NCI-H2171 (cell line): ENCODE measurements at regions not wholly inside any gene's neighbourhood (a gene's known extent, or its start where the extent isn't known, plus 50 kb on each side); places are given as distances from the start of the nearest gene placed in this dataset.

Source experiments
- DNase-seq: peaks from one replicate; lab custom pipeline; 2025; lab: John Stamatoyannopoulos, UW

DNA sequence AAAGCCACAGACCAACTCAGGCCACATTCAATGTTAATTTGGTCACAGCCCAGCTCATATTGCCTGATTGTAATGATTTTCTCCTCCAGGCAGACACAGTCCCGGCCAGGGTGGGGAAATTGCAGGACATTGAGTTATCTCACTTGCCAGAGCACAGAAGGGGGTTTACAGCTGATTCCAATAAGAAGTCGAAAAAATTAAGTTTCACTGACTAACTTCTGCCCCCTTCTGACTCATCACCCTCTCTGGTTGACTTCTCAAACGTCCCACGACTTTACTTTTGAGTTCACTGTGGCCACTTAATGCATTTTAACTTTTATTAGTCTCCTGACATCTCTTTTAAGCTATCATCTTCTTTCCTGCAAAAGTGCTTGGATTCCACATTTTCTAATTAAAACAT lies 321.4 kb upstream of the WWC1 start:
- DNase-seq = no peak

GRCh38 chr5:167971706-167972105 lies 319.7 kb upstream of the WWC1 start:
- no peak for DNase-seq

DNA sequence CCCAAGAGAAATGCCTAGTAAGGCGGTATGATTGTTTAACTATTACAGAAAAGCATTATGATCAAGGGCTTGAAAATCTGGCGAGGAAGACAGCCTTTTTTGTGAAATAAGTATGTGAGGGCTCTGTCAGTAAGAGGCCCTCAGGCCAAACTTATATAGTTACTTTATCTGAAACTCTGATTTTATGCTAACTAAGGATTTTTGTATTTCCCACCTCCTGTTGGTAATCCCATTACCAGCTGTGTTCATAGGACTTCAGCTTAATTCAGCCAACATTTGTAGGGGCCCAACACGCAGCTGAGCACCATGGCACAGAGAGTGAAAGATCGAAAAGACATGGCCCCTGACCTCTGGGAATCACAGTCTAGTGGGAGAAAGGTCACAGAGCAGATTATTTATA lies 318.3 kb upstream of the WWC1 start:
- DNase-seq = no peak

GRCh38 chr5:167984951-167985350 lies 306.5 kb upstream of the WWC1 start:
- no peak for DNase-seq

DNA sequence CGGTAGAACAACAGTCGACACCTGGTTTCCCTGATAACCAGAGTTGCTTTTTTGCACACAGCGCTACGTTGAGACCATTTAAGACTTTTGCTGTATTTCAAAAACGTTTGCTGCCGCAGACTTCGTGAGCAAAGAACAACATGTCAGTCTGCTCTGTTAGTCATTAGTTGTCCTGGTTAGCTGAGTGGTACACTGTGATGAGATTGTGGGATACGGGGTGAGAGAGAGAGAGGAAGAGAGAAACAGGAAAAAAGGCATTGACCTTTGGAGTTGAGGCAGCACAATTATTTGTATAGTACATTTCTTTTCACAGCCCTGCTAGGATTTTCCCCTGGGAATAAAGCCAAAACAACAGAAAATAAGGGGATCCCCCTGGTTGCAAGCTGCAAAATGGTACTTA lies 306.1 kb upstream of the WWC1 start:
- DNase-seq = no peak

GRCh38 chr5:167987490-167988280 lies 303.8 kb upstream of the WWC1 start:
- no peak for DNase-seq

DNA sequence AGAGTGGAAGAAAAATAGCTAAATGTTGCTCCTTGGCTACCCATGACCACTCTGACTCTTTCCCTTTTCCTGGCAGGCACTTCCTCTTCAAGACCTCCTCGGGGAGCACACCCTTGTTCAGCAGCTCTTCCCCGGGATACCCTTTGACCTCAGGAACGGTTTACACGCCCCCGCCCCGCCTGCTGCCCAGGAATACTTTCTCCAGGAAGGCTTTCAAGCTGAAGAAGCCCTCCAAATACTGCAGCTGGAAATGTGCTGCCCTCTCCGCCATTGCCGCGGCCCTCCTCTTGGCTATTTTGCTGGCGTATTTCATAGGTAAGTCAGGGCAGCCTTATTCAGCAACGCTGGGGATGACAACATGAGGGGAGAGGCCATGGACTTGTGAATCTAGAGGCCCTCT lies 298.6 kb upstream of the WWC1 start:
- no peak for DNase-seq

DNA sequence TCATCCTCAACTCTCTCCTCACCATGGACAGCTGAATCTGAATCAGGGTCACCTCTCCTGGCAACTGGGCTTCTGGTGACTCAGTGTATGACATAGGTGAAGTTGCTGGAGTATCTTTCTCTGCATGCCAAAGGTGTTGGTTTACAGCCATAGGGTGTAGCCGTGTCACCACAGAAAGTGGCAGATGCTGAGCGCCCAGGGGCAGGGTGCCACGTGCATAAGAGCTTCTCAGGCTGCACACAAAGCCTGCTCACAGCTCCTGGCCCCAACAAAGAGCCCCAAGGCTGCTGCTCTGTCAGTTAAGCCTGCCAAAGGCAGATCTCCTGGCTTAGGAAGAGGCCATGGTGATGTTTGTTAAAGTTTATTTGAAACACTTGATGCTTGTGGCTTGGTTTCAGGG lies 297.7 kb upstream of the WWC1 start:
- DNase-seq = peak; percentile 15

DNA sequence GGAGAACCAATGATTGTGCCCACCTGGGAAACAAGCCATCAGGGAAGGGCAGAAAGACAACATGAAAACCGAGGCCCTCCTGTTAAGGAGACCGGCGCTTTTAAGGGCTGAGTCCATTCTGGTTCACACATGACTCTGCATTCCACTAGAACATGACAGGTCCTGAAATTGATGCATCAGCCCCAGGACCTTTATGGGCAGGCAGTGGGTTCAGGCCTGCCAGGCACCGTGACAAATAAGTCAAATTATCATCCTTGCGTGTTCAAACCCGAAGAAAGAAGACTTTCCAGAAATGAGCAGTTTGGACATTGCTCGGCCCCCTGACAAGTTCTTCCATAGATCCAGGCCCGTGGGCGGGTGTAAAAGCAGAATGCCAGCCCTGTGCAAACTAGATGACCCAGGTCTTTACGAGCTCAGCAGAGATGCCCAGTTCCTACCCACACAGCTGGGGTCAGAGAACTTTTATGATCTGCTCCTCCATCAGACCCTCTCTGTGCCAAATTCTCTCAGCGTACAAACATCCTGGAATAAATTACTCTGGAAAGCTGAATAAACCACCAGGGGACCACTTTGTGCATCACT lies 295.5 kb upstream of the WWC1 start:
- no peak for DNase-seq

- no peak for DNase-seq
Observed at GRCh38 chr5:167998148-167998767, 293.2 kb upstream of the WWC1 start.

GRCh38 chr5:167999182-167999581 lies 292.3 kb upstream of the WWC1 start:
- no peak for DNase-seq

DNA sequence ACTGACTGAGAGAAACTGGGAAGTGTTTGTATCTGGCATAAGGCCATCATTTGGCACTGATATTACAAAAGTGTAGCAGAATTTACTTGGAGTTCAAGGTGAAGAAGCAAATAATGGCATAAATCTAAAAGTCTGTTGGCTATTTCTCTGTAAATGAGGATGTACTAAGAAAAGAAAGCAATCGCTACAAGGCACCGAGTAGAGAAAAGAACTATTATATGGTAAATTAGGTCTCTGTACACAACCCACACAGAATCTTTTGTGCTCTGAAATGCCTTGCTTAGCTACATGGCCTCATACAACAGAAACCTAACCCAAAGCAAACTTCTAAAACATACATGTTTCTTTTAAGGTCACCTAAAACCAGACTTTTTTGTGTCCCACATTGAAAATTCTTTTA lies 290.1 kb upstream of the WWC1 start:
- DNase-seq = no peak

- DNase-seq = no peak
Observed at GRCh38 chr5:168002116-168002515, 289.3 kb upstream of the WWC1 start.

GRCh38 chr5:168005093-168005492 lies 286.4 kb upstream of the WWC1 start:
- DNase-seq = no peak

- DNase-seq = no peak
Observed at GRCh38 chr5:168005936-168006335, 285.5 kb upstream of the WWC1 start.

- DNase-seq = no peak
Observed at GRCh38 chr5:168006456-168007130, 284.9 kb upstream of the WWC1 start.

GRCh38 chr5:168007286-168007685 lies 284.2 kb upstream of the WWC1 start:
- no peak for DNase-seq

- no peak for DNase-seq
Observed at GRCh38 chr5:168008555-168008954, 282.9 kb upstream of the WWC1 start.

GRCh38 chr5:168011096-168011495 lies 280.3 kb upstream of the WWC1 start:
- DNase-seq = no peak

- no peak for DNase-seq
Observed at GRCh38 chr5:168012006-168012405, 279.4 kb upstream of the WWC1 start.

DNA sequence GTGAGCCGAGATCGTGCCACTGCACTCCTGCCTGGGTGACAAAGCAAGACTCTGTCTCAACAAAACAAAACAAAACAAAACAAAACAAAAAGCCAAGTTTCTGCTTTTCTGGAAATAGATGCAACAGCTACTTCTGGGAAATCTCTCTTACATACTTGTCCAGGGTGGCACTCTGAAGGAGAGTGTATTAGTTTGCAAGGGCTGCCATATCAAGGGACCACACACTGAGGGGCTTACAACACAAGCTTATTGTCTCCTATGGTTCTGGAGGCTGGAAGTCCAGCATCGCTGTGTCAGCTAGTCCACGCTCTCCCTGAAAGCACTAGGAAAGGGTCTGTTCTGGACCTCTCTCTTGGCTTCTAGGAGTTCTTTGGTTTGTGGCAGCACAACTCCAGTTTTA lies 277.9 kb upstream of the WWC1 start:
- DNase-seq = no peak

DNA sequence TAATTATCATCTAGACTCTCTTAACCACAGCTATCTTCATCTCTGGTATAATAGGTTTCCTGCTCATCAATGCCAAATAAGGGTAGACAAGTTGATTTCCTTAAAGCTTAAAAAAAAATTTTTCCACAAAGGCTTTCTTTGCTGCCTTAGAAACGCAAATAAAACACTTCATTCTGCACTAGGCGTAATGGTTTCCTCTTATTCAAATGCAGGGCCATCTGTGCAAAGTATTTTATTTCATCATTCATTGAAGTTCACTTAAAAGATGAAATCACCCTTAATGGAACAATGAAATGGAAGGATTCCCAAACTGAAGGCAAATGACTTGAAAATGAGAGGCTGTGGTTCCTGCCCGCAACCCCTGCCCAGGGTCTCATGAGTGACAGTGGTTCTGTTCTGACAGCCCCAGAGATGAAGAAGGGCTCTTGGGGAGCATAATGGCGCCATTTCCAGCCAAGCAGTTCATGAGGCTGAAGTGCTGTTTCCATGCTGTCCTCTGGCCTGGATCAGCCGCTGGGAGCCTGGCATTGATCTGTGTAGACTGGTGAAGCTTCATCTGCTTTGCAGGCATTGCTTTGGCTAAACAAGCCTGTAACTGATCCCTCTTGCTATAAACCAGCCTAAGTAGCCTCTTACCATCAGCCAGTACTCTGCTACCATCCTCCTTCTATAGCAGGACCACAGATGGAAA lies 276.9 kb upstream of the WWC1 start:
- peak; percentile 54 for DNase-seq
